ELR (cell line): ENCODE measurements at regions not wholly inside any gene's neighbourhood (a gene's known extent, or its start where the extent isn't known, plus 50 kb on each side); places are given as distances from the start of the nearest gene placed in this dataset.

Experiments
- DNase-seq: peaks from one replicate; pipeline ENCODE4 v3.0.0-alpha.2; 2015; ENCODE audit warnings: low read depth

DNA sequence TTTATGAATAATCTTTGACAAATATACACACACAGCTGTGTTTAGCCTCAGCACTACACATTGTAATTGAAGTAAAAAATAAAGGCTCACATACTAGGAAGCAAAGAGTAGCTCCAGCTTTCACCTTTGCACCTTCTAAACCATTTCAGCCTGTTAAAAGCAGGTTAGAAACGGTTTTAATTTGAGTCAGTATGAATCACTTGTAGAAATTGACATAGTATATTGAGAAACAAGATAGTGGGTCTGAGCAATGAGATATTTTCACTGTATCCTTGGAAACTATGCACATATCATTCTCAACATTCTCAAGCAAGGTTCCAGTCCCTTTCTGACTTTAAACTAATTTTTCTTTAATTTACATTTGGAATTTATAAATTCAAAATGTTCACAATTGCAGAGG, 380.3 kb downstream of the AASDHPPT start:
- peak; percentile 70 for DNase-seq

DNA sequence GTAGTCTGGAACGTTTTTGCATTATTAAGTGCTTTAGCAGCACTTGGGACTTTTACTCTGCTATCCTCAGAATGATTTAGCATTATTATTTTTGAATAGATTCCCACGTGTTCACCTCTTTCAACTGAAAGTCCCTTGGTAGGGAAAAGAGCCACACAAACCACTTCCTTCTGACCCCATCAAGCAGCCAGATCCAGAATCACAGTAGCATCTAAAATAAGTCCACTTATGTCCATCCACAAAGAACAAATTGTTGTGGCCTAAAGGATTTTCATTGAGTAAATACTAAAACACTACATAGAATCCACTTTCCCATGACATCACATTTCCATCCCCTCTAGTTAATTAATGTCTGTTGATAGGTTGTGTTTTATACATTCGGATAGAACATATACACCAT, 381.7 kb downstream of the AASDHPPT start:
- DNase-seq = no peak

DNA sequence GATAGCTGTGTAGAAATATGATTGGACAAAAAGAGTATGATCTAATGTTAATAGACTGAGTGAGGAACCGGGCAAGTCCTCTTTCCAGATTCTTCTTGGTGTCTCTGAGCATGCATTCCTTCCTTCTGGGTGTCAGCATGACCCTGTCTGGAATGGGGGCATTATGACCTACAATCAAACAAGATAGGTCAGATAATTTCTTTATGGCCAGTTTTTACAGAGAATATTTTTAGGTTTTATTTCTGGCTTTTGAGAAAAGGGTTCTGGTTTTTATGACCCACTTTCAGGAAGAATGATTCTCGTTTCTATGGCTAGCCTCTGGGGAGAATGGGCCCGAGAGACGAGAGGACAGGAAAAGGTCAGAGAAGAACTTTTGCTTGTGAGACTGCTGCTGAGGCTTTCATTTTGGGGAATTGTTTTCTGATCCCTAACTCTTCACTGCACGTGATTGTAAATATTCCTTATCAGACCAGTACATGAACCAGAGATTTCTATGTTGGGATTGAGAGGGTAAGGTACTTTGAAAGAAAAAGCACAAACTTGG, 383.8 kb downstream of the AASDHPPT start:
- no peak for DNase-seq

DNA sequence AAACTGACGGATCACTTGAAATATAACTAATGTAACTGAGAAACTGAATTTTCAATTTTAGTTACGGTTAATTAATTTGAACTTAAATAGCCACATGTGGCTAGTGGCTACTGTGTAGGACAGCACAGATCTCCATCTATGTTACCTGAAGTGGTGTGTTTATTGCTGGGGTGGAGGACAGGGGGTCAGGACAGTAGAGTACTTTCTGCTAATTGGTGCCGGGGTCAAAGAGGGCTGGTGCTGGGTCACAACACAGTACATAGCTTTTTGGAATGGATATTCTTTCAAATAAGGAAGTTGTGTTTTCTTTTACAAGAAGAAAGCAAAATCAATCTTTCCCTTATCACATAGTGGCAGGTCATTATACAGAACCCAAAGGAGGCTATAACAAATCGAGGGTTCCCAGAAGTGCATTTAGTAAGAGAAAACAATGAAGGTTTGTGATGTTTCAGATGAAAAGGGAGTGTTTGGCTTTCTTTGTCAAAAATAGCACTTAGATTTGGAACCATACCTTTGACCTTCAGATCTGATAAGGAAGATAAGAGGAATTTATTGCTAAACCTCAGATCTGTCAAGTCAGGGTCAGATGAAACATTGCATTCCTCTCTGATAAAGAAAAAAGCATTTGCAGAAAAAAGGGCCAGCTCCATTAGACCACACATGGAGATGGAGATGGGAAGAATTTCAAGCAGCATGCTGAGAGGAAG, 384.5 kb downstream of the AASDHPPT start:
- no peak for DNase-seq

DNA sequence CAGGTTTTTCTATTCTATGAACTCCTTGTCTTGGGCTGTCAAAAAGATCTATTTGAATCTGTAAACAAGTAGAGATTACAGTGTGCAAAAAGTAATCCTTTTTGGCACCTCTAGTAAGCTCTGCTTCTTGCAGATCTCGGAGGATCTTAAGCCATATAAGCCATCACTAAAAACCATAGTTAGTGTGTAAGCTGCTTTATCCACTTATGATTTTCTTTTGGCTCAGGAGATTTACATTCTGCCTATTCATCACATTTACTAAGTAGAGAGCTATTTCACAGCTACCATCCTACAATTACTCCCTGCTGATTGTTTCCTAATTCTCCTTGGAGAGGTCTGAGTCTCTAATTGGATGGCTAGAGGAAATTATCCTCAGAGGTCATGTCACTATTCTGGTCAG, 385.7 kb downstream of the AASDHPPT start:
- no peak for DNase-seq

DNA sequence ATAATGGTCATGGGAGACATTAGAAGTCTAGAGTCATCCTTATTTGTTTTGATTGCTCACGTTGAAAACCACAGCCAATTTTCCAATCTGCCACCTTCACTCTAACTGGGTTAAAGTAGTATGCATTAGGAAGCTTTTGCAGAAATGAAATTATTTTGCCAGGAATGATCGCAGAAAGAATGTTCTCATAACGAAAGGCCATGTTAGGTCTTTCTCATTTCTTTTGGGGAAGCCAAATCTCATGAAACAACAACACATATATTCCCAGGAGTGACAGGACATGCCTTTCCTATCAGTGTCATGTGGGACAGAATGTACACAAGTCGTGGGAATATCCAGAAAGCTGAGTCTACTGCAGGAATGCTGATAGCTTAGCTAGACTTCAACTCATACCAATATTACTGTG, 386.3 kb downstream of the AASDHPPT start:
- DNase-seq = no peak

DNA sequence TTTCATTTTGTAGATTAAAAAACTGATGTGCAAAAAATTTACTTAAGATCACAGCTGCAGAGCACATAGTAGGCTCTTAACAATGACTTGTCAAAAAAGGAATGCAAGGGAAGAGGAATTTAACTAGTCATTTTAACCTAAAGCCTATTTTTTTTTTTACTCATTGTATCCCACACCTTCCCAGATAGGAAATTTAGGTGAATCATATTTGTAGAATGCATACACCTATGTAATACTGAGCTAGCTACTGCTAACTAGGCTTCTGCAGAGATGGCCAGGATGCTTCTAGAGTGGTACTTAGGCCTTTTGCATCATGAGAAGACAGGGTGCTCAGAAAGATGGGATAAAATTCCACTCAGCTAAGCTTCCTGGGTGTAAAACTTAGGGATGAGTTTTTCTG, 387.3 kb downstream of the AASDHPPT start:
- DNase-seq = no peak

DNA sequence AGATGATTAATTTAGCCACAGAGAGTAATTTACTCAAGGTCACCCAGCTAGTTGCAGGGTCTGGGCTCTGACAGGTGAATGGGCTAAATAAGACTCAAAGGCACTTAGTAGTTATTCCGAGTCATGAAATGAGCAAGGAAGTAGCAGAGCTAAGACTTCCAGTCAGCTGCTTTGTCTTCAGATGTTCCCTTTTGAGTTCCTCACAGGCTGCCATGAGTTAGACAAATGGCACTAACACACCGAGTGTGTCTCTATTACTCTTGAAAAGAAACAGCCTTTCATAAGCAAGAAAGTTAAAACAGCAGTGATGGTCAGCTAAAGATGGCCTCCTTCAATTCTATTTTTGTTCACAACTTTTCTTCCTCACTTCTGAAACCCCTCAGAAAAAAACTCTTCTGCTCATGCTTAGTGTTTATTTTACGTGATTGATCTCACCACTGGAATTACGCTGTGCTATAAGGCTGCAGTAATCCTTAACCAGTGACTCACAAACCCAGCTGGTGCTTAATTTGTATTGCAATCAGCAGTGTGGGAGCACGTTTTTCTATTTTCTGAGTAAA, 389.1 kb downstream of the AASDHPPT start:
- DNase-seq = peak; percentile 79

DNA sequence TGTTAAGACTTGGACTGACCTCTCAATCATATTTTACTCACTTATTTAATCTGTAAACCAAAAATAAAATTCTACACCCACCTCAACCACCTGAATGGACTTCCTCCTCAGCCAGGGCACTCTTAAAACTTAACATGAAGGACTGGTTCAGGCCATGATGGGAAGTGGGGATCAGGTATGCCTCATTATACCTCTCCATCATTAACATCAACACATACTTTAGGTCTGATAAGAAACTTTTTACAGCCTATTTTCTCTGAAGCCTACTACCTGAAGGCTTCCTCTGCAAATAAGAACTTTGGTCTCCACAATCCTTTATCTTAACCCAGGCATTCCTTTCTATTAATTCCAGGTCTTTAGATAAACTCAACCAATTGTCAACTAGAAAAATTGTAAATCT, 390.0 kb downstream of the AASDHPPT start:
- DNase-seq = no peak

DNA sequence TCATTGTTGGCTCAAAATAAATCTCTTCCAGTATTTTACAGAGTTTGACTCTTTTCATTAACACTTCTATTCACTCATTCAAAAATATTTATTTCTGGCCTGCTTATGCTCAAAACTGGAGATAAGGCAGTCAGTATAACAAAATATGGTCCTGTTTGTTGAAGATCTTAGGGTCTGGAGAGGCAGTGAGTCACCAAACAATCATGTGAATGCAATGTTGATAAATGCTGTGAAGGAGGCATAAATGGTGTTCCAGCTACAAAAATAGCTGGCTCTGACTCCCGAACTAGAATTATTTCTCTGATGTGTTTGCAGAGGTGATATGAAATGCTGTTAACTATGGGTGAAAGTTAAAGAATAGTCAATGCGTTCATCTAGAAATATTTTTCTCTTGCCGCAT, 390.6 kb downstream of the AASDHPPT start:
- peak; percentile 63 for DNase-seq

DNA sequence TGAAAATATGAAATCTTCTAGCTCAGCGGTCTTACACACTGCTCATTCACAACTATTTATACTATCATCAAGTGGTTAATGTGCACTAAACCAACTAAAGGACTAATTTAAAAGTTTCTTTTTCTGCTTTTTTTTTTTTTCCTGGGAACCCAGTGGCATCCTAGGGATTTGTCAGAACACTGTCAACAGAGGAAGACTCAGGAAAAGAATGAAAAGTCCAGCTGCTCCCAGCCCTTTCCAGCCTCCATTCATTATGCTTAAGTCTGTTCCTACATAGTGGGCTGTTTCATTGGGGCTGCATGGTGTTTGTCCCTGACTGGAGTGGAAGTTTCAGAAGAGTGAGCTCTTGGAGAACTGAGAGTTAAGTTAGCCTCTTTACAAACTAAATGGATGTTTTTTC, 391.1 kb downstream of the AASDHPPT start:
- no peak for DNase-seq

DNA sequence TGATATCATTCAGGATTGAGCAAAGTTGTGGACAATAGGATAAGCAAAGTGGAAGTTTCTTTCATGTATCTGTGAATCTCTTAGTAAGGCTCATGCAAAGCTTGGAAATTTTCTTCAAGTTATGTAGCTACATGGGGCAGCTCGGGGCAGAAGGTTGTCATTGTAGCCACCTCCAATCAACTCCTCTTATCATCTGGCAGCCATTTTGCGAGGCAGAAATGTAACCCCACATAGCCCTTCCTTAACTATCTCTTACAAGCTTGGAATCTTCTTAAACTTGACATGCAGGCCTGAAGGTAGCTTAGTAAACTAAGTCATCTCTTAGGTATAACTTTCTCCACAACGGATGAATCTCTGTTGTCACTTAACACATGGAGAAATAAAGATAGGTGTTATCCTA, 392.8 kb downstream of the AASDHPPT start:
- no peak for DNase-seq

DNA sequence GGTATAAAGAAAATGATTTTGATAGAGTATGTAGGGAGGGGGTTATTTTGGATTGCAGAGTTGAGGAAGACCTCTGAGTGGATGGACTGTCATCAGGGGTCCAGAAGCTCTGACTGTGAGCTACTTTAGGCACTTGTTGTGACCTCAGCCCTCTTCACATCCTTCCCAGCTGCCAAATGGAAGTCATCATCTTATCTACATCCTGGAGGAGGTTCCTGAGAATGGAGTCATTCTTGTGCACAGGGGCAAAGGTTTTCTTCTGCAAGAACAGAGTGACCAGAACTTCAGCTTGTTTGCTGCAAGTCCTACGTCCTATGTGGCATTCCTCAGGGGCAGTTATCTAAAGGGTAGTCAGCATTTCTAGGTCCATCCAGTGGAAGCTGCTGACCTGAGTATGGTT, 393.8 kb downstream of the AASDHPPT start:
- DNase-seq = peak; percentile 24

DNA sequence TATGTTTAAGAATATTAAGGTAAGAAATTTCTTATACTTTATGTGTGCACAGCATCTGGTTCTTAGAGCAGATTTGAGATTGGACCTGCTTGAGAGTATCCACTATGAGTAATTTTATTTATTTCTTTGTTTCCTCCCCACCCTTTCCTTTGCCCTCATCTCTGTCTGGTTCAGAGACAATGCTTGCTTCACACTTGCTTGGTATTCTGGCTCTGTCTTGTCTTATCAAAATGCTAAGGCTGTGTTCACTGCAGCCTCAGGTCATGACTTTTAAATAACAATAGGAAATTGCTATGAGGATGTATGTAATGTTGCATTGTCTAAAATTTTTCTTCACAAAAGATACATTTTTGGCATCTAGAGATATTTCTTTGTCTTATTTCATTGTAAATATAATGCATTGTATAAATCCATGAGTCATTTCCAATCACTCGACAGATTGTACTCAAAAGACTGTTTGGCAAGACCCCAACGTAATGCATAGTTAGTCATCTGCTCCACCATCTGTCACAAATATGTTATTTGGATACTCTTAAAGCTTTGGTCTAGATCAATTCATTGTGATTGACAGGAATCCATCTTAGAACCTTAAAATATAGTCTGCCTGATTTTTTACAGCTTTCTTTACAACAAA, 395.7 kb downstream of the AASDHPPT start:
- peak; percentile 85 for DNase-seq

DNA sequence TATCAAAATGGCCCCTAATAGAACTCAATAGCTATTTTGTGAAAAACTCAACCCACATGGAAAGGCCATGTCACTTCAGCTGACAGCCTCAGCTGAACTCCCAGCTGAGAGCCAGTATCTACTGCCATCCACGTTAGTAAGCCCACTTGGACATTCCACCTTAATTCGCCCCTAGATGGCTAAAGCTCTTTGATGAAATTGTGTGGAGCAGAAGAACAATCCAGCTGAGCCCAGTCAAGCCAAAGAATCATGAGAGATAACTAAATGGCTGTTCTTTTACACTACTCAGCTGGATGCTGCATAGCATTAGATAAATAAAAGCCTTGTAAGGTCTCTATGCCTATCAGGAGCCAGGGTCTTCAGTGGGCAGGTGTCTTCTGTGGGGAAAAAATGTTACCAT, 396.8 kb downstream of the AASDHPPT start:
- DNase-seq = no peak

DNA sequence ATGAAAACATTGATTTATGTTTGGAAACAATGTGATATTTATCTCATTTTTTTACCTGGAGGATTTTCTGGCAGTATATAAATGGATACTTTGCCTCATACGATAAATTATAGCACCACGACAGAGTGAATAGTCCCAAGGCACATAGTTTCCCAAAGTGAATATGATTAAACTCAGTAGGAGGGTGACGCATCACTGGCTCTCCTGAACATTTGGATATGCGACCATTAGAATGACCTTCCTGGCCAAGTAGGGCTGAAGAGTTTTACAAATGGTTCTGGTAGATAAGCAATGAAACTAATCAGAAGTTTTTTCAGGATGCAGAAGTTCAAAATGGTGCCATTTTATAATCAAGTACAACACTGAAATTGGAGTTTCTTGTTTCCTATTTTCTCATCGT, 397.7 kb downstream of the AASDHPPT start:
- DNase-seq = no peak

DNA sequence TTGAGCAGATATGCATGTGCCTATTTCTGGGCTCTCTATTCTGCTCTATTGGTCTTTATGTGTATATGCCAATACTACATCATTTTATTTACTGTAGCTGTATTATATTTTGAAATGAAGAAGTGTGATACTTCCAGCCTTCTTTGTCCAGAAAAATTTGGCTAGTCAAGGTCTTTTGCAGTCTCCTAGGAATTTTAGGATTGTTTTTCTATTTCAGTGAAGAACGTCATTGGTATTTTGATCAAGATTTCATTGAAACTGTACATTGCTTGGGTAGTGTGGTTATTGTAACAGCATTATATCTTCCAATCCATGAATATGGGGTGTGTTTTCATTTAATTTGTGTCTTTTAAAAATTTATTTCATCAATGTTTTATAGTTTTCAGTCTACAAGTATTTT, 400.3 kb downstream of the AASDHPPT start:
- no peak for DNase-seq

DNA sequence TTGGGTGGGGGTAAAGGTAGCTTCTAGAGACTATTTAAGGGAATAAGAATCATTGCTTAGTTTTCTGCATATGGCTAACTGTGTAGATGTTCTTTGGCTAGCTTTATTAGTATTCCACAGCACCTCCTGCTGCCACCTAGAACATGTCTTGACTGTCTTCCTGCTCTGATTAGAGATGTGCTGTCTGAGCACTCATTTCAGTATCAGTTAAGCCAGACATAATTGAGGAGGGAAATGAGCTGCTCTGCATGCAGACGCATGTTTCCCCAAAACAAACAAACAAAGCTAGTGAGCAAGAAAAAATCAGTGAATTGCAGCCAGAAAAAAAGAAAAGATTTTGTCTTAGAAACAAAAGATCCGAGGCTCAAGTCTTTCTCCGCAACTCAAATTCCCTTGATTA, 402.2 kb downstream of the AASDHPPT start:
- no peak for DNase-seq

DNA sequence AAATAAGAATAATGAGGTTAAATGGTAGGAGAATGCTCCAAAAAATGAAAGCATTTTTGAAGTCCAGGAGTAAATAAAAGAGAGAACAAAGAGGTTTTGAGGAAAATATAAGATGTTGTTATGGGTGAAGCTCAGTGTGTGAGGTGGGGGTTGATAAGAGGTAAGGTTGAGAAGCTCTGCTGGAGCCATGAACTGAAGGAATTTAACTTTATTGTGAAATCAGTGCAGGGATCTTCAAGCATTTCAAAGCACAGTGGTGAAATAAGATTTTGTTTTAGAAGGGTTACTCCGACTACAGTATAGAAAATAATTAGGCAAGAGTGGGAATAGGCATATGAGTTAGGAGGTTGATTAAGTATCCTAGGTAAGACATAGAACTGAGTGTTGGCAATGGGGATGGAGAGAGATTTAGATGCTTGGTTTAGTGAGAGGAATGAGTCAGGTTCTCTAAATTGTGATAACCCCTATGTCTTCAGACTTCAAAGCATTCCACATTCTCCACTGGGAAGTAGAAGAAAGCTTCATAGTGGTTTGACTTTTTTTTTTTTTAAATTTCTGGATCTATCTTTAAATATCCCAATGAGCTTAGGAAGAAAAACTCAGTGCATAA, 403.2 kb downstream of the AASDHPPT start:
- DNase-seq = no peak

DNA sequence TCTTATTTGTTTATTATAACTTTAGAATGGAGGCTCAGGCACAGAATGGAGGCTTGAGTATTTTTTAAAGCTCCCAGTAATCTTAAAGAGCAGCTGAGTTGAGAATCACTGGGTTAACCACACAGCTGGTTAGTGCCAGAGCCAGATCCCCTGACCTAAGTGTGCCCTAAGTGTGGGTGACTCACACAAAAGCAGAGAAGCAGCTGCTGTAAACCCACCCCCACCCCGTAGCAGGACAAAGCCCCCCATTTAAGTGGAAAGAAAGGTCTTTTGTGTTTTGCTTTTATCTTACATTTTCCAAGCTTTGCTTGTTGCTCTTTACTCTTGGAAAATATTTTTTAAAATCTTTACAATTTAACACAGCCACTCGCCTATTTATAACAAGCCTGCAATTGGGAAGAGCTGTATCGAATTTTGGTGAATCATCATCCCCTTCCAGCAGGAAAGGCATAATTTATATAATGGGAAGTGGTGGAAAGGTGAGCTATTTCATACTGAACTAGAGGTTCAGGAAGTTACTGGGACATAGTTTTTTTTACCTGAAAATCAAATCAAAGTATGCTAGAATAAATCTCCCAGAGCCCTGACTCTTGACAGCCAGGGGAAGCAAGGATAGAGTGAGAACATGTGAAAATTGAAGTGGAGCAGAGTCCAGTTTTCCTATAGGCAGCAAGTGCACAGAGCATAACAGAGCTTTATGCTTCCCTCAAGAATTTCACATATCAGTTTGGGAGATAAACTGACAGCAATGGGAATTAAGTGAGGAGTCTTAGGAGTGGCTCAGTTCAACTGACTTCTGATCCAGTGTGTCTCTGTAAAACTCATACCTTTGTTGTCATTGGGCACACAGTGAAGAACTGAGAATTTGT, 405.7 kb downstream of the AASDHPPT start:
- peak; percentile 70 for DNase-seq

DNA sequence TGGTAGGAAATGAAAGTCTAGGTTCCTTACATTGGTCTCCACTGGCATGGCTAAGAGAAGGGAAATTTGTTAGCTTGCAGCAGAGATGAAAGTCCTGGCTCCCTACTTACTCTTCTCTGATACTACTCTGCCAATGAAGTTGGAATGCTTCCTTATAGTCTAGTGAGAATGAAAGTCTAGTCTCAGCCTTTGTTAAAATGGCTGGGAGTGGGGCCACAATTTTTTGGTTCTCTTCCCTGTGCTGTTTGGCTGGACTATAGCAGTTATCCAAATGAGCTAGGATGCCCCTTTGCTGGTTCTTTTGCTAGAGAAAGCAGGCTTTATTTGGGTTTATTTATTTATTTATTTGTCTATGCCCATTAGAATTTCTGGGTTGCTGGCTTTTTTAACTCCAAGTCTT, 414.3 kb downstream of the AASDHPPT start:
- DNase-seq = no peak

DNA sequence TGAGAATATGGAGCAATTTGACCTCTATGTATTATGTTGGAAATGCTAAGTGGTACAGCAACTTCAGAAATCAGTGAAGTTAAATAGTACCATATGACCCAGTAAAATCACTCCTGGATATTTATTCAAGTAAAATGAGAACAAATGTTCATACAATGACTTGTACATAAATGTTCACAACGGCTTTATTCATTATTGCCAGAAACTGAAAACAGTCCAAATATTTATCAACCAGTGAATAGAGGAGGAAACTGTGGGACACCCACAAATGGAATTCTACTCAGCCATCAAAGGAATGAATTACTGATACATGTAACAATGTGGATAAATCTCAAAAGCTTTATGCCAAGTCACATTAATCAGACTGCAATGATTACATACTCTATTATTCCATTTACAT, 416.3 kb downstream of the AASDHPPT start:
- no peak for DNase-seq
